ENCODE measurements at regions not wholly inside any gene's neighbourhood (a gene's known extent, or its start where the extent isn't known, plus 50 kb on each side); places are given as distances from the start of the nearest gene placed in this dataset.

- TF ChIP-seq, protein P1, sequence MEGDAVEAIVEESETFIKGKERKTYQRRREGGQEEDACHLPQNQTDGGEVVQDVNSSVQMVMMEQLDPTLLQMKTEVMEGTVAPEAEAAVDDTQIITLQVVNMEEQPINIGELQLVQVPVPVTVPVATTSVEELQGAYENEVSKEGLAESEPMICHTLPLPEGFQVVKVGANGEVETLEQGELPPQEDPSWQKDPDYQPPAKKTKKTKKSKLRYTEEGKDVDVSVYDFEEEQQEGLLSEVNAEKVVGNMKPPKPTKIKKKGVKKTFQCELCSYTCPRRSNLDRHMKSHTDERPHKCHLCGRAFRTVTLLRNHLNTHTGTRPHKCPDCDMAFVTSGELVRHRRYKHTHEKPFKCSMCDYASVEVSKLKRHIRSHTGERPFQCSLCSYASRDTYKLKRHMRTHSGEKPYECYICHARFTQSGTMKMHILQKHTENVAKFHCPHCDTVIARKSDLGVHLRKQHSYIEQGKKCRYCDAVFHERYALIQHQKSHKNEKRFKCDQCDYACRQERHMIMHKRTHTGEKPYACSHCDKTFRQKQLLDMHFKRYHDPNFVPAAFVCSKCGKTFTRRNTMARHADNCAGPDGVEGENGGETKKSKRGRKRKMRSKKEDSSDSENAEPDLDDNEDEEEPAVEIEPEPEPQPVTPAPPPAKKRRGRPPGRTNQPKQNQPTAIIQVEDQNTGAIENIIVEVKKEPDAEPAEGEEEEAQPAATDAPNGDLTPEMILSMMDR (IDR thresholded peaks at IDR 0.05; ENCODE audit: low read depth, low read length) = no peak
- in situ Hi-C loops (cut with HindIII; ENCODE audit: low sequenced_read_pairs) = no loop called here
- no peak overlapping the region for H3K4me3 ChIP-seq (ENCODE audit: low read depth, low read length)
- peak; percentile 56 for DNase-seq (ENCODE audit: low read depth, low spot score)
These were observed 355.6 kb downstream of the PRDM2 start for GRCh38 chr1:14055442-14056223.

- in situ Hi-C loops (cut with HindIII; ENCODE audit: low sequenced_read_pairs) = no loop called here
- DNase-seq (ENCODE audit: low read depth, low spot score) = no peak
- no peak overlapping the region for H3K4me3 ChIP-seq (ENCODE audit: low read depth, low read length)
- TF ChIP-seq, protein P1 (IDR thresholded peaks at IDR 0.05; ENCODE audit: low read depth, low read length) = no peak
These were observed 357.7 kb downstream of the PRDM2 start for GRCh38 chr1:14057640-14058039.

- in situ Hi-C loops (cut with HindIII; ENCODE audit: low sequenced_read_pairs) = no loop called here
- DNase-seq (ENCODE audit: low read depth, low spot score) = no peak
- TF ChIP-seq, protein P1 (IDR thresholded peaks at IDR 0.05; ENCODE audit: low read depth, low read length) = no peak
- H3K4me3 ChIP-seq (ENCODE audit: low read depth, low read length) = no peak overlapping the region
These were observed 361.2 kb downstream of the PRDM2 start for GRCh38 chr1:14061204-14061603.

GRCh38 chr1:14061722-14062121 lies 361.7 kb downstream of the PRDM2 start:
- TF ChIP-seq, protein P1 (IDR thresholded peaks at IDR 0.05; ENCODE audit: low read depth, low read length) = no peak
- no peak for DNase-seq (ENCODE audit: low read depth, low spot score)
- in situ Hi-C loops (cut with HindIII; ENCODE audit: low sequenced_read_pairs) = no loop called here
- H3K4me3 ChIP-seq (ENCODE audit: low read depth, low read length) = no peak overlapping the region

- no peak for DNase-seq (ENCODE audit: low read depth, low spot score)
- in situ Hi-C loops (cut with HindIII; ENCODE audit: low sequenced_read_pairs) = no loop called here
- TF ChIP-seq, protein P1 (IDR thresholded peaks at IDR 0.05; ENCODE audit: low read depth, low read length) = no peak
- no peak overlapping the region for H3K4me3 ChIP-seq (ENCODE audit: low read depth, low read length)
These were observed 362.7 kb downstream of the PRDM2 start for GRCh38 chr1:14062669-14063068.

- TF ChIP-seq, protein P1 (IDR thresholded peaks at IDR 0.05; ENCODE audit: low read depth, low read length) = no peak
- no peak overlapping the region for H3K4me3 ChIP-seq (ENCODE audit: low read depth, low read length)
- in situ Hi-C loops (cut with HindIII; ENCODE audit: low sequenced_read_pairs) = no loop called here
- DNase-seq (ENCODE audit: low read depth, low spot score) = no peak
These were observed 364.9 kb downstream of the PRDM2 start for GRCh38 chr1:14064649-14065442.

All from astrocyte of the spinal cord (primary cell).